Fibroblast of the aortic adventitia (primary cell): ENCODE measurements at regions not wholly inside any gene's neighbourhood (a gene's known extent, or its start where the extent isn't known, plus 50 kb on each side); places are given as distances from the start of the nearest gene placed in this dataset.

ENCODE experiments used
- DNase-seq: peaks from one replicate; pipeline ENCODE4 v3.0.0-alpha.2; 2010; ENCODE audit warnings: low read depth
- H3K4me3 ChIP-seq: 2 replicates; pipeline ENCODE4 v1.5.1; 2011; ENCODE audit warnings: low read depth, mild to moderate bottlenecking, control low read depth, low read length, moderate library complexity
- CTCF ChIP-seq: IDR thresholded peaks from 2 replicates; pipeline ENCODE4 v1.5.1; 2011; ENCODE audit warnings: mild to moderate bottlenecking, low read length, control low read depth, inconsistent platforms; ENCODE audit not compliant: insufficient read depth

GRCh38 chr3:14351617-14352001 lies 50.8 kb upstream of the SLC6A6 start:
- TF ChIP-seq CTCF = no peak
- DNase-seq = no peak
- H3K4me3 ChIP-seq = no peak overlapping the region

GRCh38 chr3:14352002-14352627 lies 50.3 kb upstream of the SLC6A6 start:
- TF ChIP-seq CTCF = no peak
- no peak for DNase-seq
- H3K4me3 ChIP-seq = no peak overlapping the region
